GM12874 (cell line): ENCODE measurements at regions not wholly inside any gene's neighbourhood (a gene's known extent, or its start where the extent isn't known, plus 50 kb on each side); places are given as distances from the start of the nearest gene placed in this dataset.

ENCODE experiments used
- TF ChIP-seq, protein P1 (sequence below): IDR thresholded peaks from 2 replicates; pipeline ENCODE4 v1.5.1; 2011; ENCODE audit warnings: low read depth, mild to moderate bottlenecking, control low read depth, low read length, moderate library complexity; ENCODE audit not compliant: insufficient read depth

DNA sequence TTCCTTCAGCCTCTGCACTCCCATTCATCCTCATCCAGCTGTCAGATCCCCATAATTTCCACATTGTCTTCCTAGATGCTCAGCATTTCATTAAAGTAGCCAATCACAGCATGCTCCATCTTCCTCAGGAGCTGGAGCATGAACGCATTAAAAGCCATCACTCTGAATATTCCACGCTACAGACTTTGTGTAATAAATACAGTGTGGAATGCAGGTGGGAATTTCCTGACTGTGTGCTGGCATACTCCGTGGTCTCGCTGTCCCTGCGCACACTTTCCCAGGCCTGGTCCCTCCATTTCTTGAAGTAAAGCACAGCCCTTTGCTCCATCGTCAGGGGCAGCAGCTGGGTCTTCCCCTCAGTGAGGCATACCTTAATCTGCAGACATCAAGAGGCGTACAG is 123.7 kb upstream of the NCK2 start:
- TF ChIP-seq, protein P1, sequence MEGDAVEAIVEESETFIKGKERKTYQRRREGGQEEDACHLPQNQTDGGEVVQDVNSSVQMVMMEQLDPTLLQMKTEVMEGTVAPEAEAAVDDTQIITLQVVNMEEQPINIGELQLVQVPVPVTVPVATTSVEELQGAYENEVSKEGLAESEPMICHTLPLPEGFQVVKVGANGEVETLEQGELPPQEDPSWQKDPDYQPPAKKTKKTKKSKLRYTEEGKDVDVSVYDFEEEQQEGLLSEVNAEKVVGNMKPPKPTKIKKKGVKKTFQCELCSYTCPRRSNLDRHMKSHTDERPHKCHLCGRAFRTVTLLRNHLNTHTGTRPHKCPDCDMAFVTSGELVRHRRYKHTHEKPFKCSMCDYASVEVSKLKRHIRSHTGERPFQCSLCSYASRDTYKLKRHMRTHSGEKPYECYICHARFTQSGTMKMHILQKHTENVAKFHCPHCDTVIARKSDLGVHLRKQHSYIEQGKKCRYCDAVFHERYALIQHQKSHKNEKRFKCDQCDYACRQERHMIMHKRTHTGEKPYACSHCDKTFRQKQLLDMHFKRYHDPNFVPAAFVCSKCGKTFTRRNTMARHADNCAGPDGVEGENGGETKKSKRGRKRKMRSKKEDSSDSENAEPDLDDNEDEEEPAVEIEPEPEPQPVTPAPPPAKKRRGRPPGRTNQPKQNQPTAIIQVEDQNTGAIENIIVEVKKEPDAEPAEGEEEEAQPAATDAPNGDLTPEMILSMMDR: no peak

DNA sequence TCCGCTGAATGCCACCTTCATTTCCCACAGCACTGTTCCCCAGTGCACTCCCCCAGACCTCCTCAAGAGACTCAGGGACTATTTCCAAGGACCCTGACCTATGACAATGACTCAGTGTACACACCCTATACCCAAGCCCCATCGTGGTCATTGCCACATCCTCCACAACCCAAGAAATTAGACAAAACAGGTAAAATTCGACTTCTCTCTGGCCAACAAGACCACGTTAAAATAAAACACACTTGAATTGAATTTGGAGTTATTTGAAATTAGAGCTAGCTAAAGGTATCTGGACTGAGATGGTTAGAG is 126.4 kb upstream of the NCK2 start:
- TF ChIP-seq, protein P1: no peak

DNA sequence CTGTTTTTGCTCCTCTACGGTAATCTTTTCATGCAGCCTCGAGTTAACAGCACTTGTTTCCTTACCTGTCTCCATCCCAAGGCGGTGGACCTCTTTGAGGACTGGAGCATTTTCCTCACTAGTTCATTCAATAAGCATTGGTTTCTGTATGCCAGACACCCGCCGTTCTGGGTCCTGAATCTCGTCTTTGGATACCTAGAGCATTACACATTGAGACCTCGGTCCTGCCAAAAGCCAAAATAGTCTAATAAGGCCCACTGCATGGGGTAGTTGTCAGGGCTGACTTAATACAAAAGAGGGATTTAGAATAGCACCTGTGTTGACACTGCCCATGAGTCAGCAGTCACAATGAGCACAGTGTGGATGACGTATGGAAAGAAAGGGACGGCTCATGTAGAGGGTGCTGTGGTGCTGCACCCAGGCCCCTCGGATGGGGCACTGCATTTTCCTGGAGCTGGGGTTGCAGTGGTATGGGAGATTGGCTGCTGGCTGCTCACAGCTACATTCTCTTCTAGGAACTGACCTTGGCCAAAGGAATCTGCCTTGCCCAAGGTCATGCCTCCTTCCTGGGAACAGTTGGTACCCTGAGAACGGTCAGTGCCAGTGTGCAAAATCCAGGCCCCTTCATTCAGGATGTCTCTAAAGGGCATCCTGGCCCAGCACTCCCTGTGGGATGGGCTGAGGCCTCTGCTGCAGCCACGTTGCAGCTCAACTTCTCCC is 126.9 kb upstream of the NCK2 start:
- TF ChIP-seq, protein P1: no peak

DNA sequence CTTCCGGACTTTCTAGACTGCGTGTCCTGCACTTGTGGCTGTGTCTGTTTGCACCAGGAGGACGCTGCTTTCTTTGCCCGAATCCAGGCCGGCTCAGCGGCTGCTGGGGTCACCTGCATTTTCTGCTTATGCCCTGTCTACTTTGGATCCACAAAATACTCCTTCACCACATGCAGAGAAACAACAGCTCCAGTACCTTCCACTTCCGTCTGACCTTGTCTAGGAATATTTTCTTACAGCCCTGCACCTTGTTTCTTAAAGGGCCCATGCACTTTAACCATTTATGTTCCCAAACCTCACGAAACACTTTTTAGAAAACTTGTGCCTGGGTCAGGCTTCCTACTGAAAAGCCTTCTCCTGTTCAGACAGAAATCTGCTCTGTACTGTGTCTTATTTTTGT is 129.4 kb upstream of the NCK2 start:
- TF ChIP-seq, protein P1: no peak

DNA sequence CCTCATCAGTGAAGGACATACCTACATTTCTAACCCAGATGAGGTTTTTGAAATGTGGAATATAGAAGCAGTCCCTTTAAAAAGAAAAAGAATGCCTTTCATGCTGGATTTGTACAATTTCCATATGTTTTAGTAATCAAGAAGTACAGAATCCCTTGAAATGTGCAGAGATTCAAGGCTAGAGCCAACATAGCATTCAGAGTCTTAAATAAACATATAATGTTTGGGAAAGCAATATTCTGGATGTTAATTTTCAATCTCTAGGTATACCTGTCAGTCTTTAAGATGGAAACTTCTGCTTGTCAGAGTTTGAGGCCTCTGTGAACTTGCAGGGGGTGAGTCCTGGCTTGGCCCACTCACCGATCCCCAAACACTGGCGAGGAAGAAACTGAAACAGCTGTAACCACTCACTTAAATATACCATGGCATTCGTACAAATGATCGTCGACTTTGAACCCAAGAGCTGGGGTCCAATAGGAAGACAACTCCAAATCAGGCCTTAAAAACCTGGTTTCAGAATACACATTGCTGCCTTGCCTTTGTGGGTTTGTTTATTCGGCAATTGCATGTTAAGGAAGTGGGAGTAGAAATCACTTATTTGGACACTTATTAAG is 132.8 kb upstream of the NCK2 start:
- TF ChIP-seq, protein P1: no peak

DNA sequence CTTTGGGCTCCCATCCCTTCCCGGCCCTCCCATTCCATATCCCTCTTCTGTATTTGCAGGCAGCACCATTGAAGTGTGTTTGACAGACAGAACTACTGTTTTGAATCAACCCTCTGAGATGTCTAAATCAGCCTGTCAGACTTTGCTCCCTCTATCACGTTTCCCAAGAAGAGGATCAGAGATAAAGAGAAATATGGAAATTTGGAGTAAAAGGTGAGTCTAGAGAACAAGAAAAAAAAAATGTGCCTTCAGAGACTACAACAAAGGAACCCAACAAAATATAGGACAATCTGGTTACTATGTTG is 133.4 kb upstream of the NCK2 start:
- TF ChIP-seq, protein P1: no peak

DNA sequence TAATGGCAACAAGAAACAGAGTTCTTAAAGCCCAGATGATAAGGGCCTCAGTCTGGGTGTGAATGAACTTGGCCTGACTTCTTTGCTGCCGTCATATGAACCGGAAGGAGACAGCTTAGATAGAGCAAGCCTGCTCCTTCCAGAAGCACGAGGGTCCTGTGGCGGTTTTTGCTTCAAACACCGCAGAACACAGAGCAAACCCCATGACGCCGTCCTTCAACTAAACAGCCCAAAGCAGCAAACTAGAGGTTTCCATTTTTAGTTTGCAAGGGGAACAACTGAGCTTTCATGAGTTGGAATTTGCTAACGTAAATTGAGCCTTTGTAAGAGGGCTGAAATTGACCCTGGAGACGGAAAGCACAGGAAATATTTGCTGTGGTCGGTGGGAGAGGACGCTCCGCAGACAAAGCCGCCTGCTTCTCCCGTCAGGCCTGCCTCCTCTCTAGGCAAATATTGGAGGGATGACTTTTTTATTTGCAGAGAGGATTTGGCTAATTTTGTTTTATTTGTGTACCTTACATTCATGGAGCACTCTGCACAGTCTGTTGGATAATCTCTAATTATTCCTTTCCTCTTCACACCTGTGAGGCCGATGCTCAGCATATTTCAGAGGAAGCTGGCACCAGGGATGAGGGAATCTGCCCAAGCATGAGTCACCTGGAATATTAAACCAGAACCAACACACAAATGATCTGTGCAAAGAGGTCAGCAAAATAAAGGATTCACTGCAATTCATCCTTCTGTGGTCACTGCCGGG is 134.0 kb upstream of the NCK2 start:
- TF ChIP-seq, protein P1: no peak
